ENCODE measurements at regions not wholly inside any gene's neighbourhood (a gene's known extent, or its start where the extent isn't known, plus 50 kb on each side); places are given as distances from the start of the nearest gene placed in this dataset.

DNA sequence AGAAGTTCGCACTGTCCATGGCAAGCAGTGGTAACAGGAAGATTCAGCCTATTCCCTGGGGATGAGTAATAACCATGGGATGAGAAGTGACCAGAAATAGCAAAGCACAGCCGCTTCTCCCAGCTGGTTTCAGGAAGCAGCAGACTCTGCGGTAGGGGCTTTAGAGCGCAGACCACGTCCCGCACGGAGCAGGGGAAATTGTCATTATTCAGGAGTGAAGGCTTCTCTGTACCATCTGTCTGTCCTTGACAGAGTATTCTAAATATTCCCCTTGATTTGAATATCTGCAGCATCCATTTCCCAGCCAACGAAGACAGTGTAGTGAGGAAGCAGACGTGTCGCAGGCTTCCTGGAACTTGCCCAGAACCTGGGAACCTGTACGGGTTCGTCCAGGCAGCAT lies 159.6 kb downstream of the NXNL2 start:
- TF ChIP-seq, protein P1, sequence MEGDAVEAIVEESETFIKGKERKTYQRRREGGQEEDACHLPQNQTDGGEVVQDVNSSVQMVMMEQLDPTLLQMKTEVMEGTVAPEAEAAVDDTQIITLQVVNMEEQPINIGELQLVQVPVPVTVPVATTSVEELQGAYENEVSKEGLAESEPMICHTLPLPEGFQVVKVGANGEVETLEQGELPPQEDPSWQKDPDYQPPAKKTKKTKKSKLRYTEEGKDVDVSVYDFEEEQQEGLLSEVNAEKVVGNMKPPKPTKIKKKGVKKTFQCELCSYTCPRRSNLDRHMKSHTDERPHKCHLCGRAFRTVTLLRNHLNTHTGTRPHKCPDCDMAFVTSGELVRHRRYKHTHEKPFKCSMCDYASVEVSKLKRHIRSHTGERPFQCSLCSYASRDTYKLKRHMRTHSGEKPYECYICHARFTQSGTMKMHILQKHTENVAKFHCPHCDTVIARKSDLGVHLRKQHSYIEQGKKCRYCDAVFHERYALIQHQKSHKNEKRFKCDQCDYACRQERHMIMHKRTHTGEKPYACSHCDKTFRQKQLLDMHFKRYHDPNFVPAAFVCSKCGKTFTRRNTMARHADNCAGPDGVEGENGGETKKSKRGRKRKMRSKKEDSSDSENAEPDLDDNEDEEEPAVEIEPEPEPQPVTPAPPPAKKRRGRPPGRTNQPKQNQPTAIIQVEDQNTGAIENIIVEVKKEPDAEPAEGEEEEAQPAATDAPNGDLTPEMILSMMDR (IDR thresholded peaks at IDR 0.05; ENCODE audit: low read depth, low read length, missing control alignments) = no peak
- no peak for DNase-seq (ENCODE audit: low read depth)
- in situ Hi-C loops (cut with HindIII; ENCODE audit: low sequenced_read_pairs) = no loop called here
- no peak overlapping the region for H3K4me3 ChIP-seq (ENCODE audit: low read depth, low read length)

DNA sequence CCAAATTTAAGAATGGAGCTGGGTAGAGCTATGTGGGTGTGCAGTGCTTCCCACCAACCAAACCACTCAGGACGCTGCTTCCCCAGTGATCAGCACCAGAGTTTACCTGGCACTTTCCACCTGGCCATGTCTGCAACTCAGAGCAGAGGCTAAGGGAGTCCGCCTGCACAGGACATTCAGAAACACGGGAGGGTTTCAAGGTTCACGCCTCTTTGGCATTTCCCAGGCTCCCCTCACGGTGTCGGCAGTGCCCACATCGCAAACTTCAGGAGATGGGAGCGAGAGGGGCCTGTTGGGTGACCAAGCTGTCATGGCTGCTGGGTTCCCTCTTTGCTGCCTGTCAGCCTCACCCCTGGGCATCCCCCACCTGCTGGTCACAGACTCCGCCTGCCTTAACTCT lies 161.5 kb downstream of the NXNL2 start:
- in situ Hi-C loops (cut with HindIII; ENCODE audit: low sequenced_read_pairs) = no loop called here
- TF ChIP-seq, protein P1 (IDR thresholded peaks at IDR 0.05; ENCODE audit: low read depth, low read length, missing control alignments) = no peak
- H3K4me3 ChIP-seq (ENCODE audit: low read depth, low read length) = no peak overlapping the region
- DNase-seq (ENCODE audit: low read depth) = no peak

DNA sequence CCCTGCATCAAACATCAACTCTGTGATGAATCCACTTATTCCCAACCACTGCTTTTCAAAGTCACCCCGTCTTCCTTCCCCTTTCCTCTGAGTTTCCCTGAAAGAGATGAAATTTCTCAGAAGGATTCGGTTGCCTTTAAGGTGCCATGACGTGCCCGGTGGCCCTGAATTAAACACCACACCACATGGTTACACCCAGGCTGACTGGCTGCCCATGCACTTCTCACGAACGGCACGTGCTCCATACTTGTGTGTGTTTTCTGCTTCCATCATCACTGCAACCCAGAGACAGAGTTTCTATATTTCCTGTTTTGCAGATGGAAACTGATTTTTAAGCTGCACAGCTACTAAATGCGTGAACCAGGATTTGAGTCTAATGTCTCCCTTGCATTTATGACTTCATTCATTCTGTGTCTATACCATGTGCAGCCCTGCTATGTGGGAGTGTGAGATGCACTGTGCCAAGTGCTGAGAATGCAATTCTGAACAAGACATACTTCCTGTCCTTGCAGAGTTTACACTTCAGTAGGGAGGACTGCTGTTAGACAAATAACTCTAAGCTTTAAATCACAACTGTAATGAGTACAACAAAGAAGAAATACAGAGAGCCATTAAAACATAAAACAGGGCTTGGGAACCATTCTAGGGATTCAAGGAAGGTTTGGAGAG lies 162.9 kb downstream of the NXNL2 start:
- no peak for DNase-seq (ENCODE audit: low read depth)
- in situ Hi-C loops (cut with HindIII; ENCODE audit: low sequenced_read_pairs) = no loop called here

DNA sequence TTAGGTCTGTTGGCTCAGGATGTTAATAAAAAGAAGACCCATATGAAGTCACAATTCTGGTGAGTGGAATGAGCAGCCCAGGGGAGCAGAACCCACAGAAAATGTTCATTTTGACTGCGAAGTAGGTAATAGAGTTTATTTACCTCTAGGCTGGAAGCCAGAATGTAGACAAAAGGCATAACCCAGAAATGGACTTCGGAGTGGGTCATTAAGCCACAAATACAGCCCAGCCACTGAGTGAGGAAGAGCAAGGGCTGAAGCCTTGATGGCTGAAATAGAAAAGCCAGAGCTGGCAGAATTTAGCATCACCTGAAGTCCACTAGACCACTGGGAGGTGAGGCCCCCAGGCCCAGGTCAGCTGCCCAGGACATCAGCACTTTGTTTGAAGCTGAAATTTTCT lies 168.0 kb downstream of the NXNL2 start:
- H3K4me3 ChIP-seq (ENCODE audit: low read depth, low read length) = no peak overlapping the region
- TF ChIP-seq, protein P1 (IDR thresholded peaks at IDR 0.05; ENCODE audit: low read depth, low read length, missing control alignments) = no peak
- in situ Hi-C loops (cut with HindIII; ENCODE audit: low sequenced_read_pairs) = no loop called here
- DNase-seq (ENCODE audit: low read depth) = no peak

More for the DNA sequence above, 162.9 kb downstream of the NXNL2 start:
- TF ChIP-seq, protein P1 (IDR thresholded peaks at IDR 0.05; ENCODE audit: low read depth, low read length, missing control alignments) = no peak
- H3K4me3 ChIP-seq (ENCODE audit: low read depth, low read length) = no peak overlapping the region

DNA sequence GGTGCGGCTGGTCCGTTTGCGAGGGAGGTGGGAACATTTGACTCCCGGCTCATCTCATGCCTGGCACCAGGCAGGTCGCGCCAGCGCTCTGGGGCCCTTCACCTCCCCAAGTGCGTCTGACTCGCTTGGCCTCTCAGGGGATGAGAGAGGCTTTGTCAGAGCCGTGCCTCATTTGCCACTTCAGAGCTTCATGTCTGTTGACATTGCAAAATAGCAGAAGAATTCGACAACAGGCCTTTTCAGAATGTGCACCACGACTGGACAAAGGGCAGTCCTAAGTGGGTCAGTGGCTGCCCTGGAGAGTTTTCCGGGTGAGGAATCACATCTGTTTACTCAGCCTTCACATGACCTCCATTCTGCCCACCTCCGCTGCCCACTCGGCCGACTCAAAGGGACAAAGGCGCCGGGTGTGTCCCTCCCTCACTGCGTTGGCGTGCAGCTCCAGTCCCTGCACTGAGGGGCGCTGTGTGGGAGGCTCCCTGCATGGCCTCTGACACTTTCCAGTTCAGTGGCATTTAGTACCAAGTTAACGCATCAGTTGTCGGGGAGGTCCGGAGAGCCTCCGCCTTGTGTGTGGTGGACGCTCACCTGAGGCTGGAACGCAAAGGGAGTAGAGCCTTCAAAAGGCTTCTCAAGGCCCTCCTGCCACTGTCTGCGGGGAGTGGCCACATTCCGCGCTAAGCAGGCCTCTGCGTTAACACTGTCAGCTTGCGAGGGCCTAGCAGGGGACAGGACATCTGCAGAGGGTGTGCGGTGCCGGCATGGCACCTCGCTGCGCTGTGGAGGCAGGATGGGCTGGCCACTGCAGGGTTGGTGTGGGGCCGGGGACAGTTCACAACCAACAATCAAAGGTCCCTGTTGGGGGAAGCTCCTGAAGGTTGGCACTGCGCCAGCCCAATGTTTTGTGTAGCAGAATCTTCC lies 171.5 kb downstream of the NXNL2 start:
- H3K4me3 ChIP-seq (ENCODE audit: low read depth, low read length) = no peak overlapping the region
- in situ Hi-C loops (cut with HindIII; ENCODE audit: low sequenced_read_pairs) = no loop called here
- DNase-seq (ENCODE audit: low read depth) = no peak
- TF ChIP-seq, protein P1 (IDR thresholded peaks at IDR 0.05; ENCODE audit: low read depth, low read length, missing control alignments) = no peak

- in situ Hi-C loops (cut with HindIII; ENCODE audit: low sequenced_read_pairs) = no loop called here
- H3K4me3 ChIP-seq (ENCODE audit: low read depth, low read length) = no peak overlapping the region
- TF ChIP-seq, protein P1 (IDR thresholded peaks at IDR 0.05; ENCODE audit: low read depth, low read length, missing control alignments) = no peak
- DNase-seq (ENCODE audit: low read depth) = no peak
These were observed 175.5 kb downstream of the NXNL2 start for GRCh38 chr9:88710449-88710848.
